ENCODE measurements at regions not wholly inside any gene's neighbourhood (a gene's known extent, or its start where the extent isn't known, plus 50 kb on each side); places are given as distances from the start of the nearest gene placed in this dataset.

GRCh38 chr13:109440320-109440719, 346.1 kb downstream of the IRS2 start:
- no peak for DNase-seq (ENCODE audit: low read depth)
- H3K4me3 ChIP-seq (ENCODE audit: low read depth, low read length), result no peak overlapping the region
- TF ChIP-seq, protein P1, sequence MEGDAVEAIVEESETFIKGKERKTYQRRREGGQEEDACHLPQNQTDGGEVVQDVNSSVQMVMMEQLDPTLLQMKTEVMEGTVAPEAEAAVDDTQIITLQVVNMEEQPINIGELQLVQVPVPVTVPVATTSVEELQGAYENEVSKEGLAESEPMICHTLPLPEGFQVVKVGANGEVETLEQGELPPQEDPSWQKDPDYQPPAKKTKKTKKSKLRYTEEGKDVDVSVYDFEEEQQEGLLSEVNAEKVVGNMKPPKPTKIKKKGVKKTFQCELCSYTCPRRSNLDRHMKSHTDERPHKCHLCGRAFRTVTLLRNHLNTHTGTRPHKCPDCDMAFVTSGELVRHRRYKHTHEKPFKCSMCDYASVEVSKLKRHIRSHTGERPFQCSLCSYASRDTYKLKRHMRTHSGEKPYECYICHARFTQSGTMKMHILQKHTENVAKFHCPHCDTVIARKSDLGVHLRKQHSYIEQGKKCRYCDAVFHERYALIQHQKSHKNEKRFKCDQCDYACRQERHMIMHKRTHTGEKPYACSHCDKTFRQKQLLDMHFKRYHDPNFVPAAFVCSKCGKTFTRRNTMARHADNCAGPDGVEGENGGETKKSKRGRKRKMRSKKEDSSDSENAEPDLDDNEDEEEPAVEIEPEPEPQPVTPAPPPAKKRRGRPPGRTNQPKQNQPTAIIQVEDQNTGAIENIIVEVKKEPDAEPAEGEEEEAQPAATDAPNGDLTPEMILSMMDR (conservative IDR thresholded peaks at IDR 0.05; ENCODE audit: low read depth, low read length), result no peak

DNA sequence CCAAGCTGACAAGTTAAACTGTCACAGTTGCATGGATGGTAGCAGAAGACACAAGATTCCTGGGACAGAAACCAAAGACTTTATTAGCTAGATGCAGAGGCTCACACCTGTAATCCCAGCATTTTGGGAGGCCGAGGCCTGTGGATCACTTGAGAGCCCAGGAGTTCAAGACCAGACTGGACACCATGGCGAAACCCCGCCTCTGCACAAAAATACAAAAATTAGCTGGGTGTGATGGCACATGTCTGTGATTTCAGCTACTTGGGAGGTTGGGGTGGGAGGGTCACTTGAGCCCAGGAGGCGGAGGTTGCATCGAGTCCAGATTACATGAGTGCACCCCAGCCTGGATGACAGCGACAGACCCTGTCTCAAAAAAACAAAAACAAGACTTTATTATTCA, 346.6 kb downstream of the IRS2 start:
- no peak for DNase-seq (ENCODE audit: low read depth)
- no peak overlapping the region for H3K4me3 ChIP-seq (ENCODE audit: low read depth, low read length)
- TF ChIP-seq, protein P1 (conservative IDR thresholded peaks at IDR 0.05; ENCODE audit: low read depth, low read length), result no peak

- H3K4me3 ChIP-seq (ENCODE audit: low read depth, low read length), result no peak overlapping the region
- TF ChIP-seq, protein P1 (conservative IDR thresholded peaks at IDR 0.05; ENCODE audit: low read depth, low read length), result no peak
- DNase-seq (ENCODE audit: low read depth), result no peak
Measured at GRCh38 chr13:109436841-109437240, 349.5 kb downstream of the IRS2 start.

DNA sequence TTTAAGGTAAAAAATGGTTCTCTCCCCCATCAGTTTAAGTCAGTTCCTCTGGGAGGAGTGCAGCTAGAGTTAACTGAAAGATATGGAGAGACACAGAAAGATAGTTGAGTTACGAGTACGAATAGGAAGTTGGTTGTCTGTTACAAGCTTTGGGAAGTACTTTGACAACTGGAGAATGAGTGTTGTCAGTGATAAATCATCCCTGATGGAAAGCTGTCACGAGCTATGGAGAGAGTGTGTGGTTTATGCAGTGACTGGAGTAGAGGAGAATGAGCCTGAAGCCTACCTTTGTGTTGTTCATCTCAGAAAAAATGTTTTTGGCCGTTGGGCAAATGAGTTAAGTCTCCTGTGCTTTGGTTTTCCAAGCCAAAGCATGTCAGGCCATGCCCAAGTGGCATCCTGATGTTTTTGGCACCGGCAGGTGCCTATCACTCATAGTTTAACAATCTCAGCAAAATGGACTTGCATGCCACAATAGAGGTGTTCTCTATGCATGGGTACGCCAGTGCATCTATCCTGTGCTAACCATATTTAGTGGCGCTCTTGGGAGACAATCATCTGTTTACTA, 350.2 kb downstream of the IRS2 start:
- TF ChIP-seq, protein P1 (conservative IDR thresholded peaks at IDR 0.05; ENCODE audit: low read depth, low read length), result no peak
- DNase-seq (ENCODE audit: low read depth), result no peak
- H3K4me3 ChIP-seq (ENCODE audit: low read depth, low read length), result no peak overlapping the region

- no peak for DNase-seq (ENCODE audit: low read depth)
- TF ChIP-seq, protein P1 (conservative IDR thresholded peaks at IDR 0.05; ENCODE audit: low read depth, low read length), result no peak
- H3K4me3 ChIP-seq (ENCODE audit: low read depth, low read length), result no peak overlapping the region
Measured at GRCh38 chr13:109431217-109431616, 355.2 kb downstream of the IRS2 start.

DNA sequence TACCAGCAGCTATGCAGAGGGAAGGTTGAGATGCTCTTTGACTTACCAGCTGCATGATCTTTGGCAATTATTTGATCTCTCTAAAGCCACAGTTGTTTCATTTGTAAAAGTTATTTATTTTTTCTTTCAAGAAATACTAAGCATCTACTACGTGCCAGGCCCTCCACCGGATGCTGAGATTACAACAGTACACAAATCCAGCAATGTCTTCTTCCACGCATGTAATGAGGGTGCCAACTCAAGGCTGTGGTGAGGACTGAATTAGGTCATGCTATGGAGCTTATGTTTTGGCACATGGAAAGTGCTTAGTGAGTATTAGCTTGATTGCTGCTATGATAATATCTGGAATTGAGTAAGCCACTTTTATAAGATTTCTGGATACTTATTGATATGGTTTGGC, 358.2 kb downstream of the IRS2 start:
- TF ChIP-seq, protein P1 (conservative IDR thresholded peaks at IDR 0.05; ENCODE audit: low read depth, low read length), result no peak

GRCh38 chr13:109427695-109428094, 358.7 kb downstream of the IRS2 start:
- no peak for DNase-seq (ENCODE audit: low read depth)
- H3K4me3 ChIP-seq (ENCODE audit: low read depth, low read length), result no peak overlapping the region
- TF ChIP-seq, protein P1 (conservative IDR thresholded peaks at IDR 0.05; ENCODE audit: low read depth, low read length), result no peak

More for the DNA sequence above, 358.2 kb downstream of the IRS2 start:
- DNase-seq (ENCODE audit: low read depth), result no peak
- no peak overlapping the region for H3K4me3 ChIP-seq (ENCODE audit: low read depth, low read length)
